Esophagus squamous epithelium (tissue), 4 donors: ENCODE measurements at regions not wholly inside any gene's neighbourhood (a gene's known extent, or its start where the extent isn't known, plus 50 kb on each side); places are given as distances from the start of the nearest gene placed in this dataset.

Experiments used
- CTCF ChIP-seq, 6 experiments: fragments of 450-650 bp in 4 of 6; fragments of 200-600 bp in 2 of 6; sonication (generic) in 2 of 6; IDR thresholded peaks; one replicate each; pipeline ENCODE4 v1.5.1; 2016 to 2019; ENCODE audit warnings: antibody characterized with exemption in 6 of 6, mild to moderate bottlenecking in 4 of 6, moderate library complexity in 4 of 6
- POLR2A ChIP-seq, 4 donors: fragments of 450-650 bp; IDR thresholded peaks; one replicate each; pipeline ENCODE4 v1.6.1; 2017; ENCODE audit warnings: antibody characterized with exemption in 4 of 4, mild to moderate bottlenecking in 4 of 4, moderate library complexity in 3 of 4

GRCh38 chr20:40282941-40283340 lies 406.1 kb downstream of the MAFB start:
- no peak for TF ChIP-seq POLR2A (IDR thresholded peaks at IDR 0.05)
- TF ChIP-seq CTCF (IDR thresholded peaks at IDR 0.05): no peak
